Activated naive CD8-positive, alpha-beta T cell treated with anti-CD3 and anti-CD28 coated beads, Interleukin-2, amount 10 ng/mL, durations not matched to agents 7 days and 5 days (primary cell): ENCODE measurements at regions not wholly inside any gene's neighbourhood (a gene's known extent, or its start where the extent isn't known, plus 50 kb on each side); places are given as distances from the start of the nearest gene placed in this dataset.

Experiments
- ATAC-seq: fragments of 150-1000 bp; cut with Tn5 transposase; one replicate; pipeline ENCODE4 v1.10.0; 2021; ENCODE audit warnings: low read depth, moderate library complexity
- POLR2A ChIA-PET: fragments of 350-600 bp; sonication (Branson Sonifier 250); formaldehyde crosslinking; loops from one replicate; lab custom pipeline; 2021; ENCODE audit warnings: antibody characterized with exemption; lab: Charles Lee
- DNase-seq: peaks from one replicate; pipeline ENCODE4 v3.0.0; 2021
- H3K27ac Mint-ChIP-seq: one replicate; pipeline ENCODE4 v1.8.0; 2022; ENCODE audit warnings: mild to moderate bottlenecking, mixed read lengths
- H3K27me3 Mint-ChIP-seq: one replicate; pipeline ENCODE4 v1.8.0; 2022; ENCODE audit warnings: mild to moderate bottlenecking, moderate library complexity, mixed read lengths
- H3K36me3 Mint-ChIP-seq: one replicate; pipeline ENCODE4 v1.8.0; 2021; ENCODE audit warnings: mild to moderate bottlenecking, mixed read lengths
- H3K4me1 Mint-ChIP-seq: one replicate; pipeline ENCODE4 v1.8.0; 2021; ENCODE audit warnings: mixed read lengths
- H3K4me3 Mint-ChIP-seq: one replicate; pipeline ENCODE4 v1.8.0; 2022; ENCODE audit warnings: mild to moderate bottlenecking, moderate library complexity, mixed read lengths
- H3K9me3 Mint-ChIP-seq: one replicate; pipeline ENCODE4 v1.8.0; 2021; ENCODE audit warnings: mixed read lengths

- Mint-ChIP-seq H3K9me3 (peaks cover 4% of the 10 kb centered on the region), H3K4me1 (no peaks in the 10 kb centered on the region), H3K4me3 (no peak overlapping the region), H3K36me3 (no peaks in the 10 kb centered on the region), H3K27me3 (no peaks in the 10 kb centered on the region), H3K27ac (no peak overlapping the region)
- POLR2A ChIA-PET = no interaction called here
- DNase-seq = no peak
- no peak for ATAC-seq
These were observed 346.9 kb downstream of the C16orf95 start for GRCh38 chr16:86970279-86970678.

DNA sequence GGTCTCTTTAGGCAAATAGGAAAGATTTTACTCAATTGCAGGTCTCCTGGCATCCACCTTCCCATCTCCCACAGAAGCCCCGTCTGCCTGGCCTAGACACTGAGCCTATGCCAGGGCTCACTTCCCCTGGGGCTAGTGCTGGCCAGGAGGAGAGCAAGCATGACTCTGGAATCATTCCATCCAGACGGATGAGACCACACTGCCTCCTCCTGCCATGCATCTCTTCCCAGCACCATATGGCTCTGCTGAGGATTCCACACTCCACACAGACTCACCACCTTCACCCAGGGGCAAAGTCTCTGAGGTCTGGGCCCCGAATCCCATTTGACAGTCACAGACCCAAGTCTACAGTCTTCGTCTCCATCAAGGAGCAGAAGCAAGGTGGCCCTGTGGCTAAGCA lies 346.5 kb downstream of the C16orf95 start:
- no peak overlapping the region for H3K27ac Mint-ChIP-seq
- DNase-seq (no peak), ATAC-seq (no peak)
- POLR2A ChIA-PET = no interaction called here
- H3K9me3 Mint-ChIP-seq = peaks cover 4% of the 10 kb centered on the region
- no peaks in the 10 kb centered on the region for H3K4me1 Mint-ChIP-seq
- H3K36me3 Mint-ChIP-seq = no peaks in the 10 kb centered on the region
- H3K4me3 Mint-ChIP-seq = no peak overlapping the region
- no peaks in the 10 kb centered on the region for H3K27me3 Mint-ChIP-seq

DNA sequence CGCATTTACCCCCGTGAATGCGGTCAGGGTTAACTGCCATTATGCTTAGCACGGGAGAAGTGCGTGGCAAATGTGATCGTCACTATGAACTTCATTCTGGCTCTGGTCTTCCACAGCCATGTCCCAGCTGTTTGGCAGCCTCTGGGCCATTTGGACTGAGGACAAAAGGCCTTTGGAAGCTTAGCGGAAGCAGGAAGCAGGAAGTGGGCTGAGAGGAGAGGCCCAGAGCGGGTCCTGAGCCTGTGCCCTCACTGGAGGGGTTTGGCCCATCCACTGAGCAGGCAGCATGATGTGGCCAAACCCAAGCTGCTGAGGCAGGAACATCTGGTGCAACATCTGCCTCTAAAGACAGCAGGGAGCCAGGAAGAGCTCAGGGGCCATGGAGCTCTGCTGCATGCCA lies 345.9 kb downstream of the C16orf95 start:
- DNase-seq (no peak), ATAC-seq (no peak)
- Mint-ChIP-seq H3K36me3 (no peaks in the 10 kb centered on the region), H3K9me3 (peaks cover 4% of the 10 kb centered on the region), H3K27ac (no peak overlapping the region), H3K4me1 (no peaks in the 10 kb centered on the region), H3K27me3 (no peaks in the 10 kb centered on the region), H3K4me3 (no peak overlapping the region)
- POLR2A ChIA-PET = no interaction called here

DNA sequence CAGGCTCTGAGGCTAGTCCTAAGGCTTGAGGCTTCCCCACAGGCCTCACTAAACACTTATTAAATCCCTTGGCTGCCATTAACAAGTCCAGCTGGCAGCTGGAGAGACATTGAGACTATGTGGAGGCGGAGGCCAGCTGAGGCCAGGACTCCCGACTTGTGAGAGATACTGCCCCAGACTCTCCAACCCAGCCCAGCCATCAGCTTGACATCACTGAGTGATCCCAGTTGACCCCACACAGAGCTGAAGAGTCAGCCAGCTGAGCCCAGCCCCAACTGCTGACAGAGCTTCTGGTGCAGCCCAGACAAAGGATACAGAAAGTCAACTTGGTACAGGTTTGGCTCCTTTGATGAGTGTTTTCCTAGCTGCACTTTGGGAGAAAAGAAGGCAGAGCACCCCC lies 343.1 kb downstream of the C16orf95 start:
- DNase-seq (no peak), ATAC-seq (no peak)
- peaks cover 4% of the 10 kb centered on the region for H3K9me3 Mint-ChIP-seq
- POLR2A ChIA-PET = no interaction called here
- H3K27me3 Mint-ChIP-seq = no peaks in the 10 kb centered on the region
- no peak overlapping the region for H3K27ac Mint-ChIP-seq
- H3K4me3 Mint-ChIP-seq = no peak overlapping the region
- no peaks in the 10 kb centered on the region for H3K4me1 Mint-ChIP-seq
- H3K36me3 Mint-ChIP-seq = no peaks in the 10 kb centered on the region

GRCh38 chr16:86975445-86975844 lies 341.7 kb downstream of the C16orf95 start:
- no peaks in the 10 kb centered on the region for H3K4me1 Mint-ChIP-seq
- H3K36me3 Mint-ChIP-seq = no peaks in the 10 kb centered on the region
- no peak for ATAC-seq
- no peaks in the 10 kb centered on the region for H3K27me3 Mint-ChIP-seq
- H3K27ac Mint-ChIP-seq = no peak overlapping the region
- no peak overlapping the region for H3K4me3 Mint-ChIP-seq
- H3K9me3 Mint-ChIP-seq = peaks cover 4% of the 10 kb centered on the region
- POLR2A ChIA-PET = no interaction called here
- no peak for DNase-seq

DNA sequence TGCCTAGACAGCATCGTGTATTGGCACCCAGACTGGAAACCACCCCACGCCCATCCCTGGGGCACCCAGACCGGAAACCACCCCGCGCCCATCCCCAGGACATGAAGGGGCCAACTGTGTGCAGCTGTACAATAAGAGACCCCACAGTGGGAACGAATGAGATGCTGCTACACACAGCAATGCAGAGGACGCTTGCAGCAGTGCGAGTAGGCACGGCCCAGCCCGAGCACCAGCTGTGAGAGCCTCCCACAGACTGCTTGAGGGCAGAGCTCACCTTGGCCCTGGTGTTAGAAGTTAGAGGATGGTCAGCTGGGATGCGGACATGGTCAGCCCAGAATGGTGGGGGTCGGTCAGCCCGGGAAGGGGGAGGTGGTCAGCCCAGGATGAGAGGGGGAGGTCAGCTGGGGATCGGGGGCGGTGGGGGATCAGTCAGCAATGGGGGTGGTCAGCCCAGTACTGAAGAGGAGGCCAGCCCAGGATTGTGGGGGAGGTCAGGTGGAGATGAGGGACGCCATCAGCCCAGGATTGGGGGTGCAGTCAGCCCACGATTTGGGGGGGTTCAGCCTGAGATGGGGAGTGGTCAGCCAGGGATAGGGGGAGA lies 340.0 kb downstream of the C16orf95 start:
- Mint-ChIP-seq H3K4me3 (no peak overlapping the region), H3K9me3 (peaks cover under 1% of the 10 kb centered on the region), H3K27me3 (no peaks in the 10 kb centered on the region), H3K4me1 (no peaks in the 10 kb centered on the region), H3K27ac (no peak overlapping the region), H3K36me3 (no peaks in the 10 kb centered on the region)
- ATAC-seq (no peak), DNase-seq (no peak)
- POLR2A ChIA-PET = no interaction called here

GRCh38 chr16:86978445-86979030 lies 338.7 kb downstream of the C16orf95 start:
- POLR2A ChIA-PET = no interaction called here
- Mint-ChIP-seq H3K27ac (no peak overlapping the region), H3K4me3 (no peak overlapping the region), H3K9me3 (no peaks in the 10 kb centered on the region), H3K27me3 (no peaks in the 10 kb centered on the region), H3K36me3 (no peaks in the 10 kb centered on the region), H3K4me1 (no peaks in the 10 kb centered on the region)
- no peak for DNase-seq
- ATAC-seq = no peak

DNA sequence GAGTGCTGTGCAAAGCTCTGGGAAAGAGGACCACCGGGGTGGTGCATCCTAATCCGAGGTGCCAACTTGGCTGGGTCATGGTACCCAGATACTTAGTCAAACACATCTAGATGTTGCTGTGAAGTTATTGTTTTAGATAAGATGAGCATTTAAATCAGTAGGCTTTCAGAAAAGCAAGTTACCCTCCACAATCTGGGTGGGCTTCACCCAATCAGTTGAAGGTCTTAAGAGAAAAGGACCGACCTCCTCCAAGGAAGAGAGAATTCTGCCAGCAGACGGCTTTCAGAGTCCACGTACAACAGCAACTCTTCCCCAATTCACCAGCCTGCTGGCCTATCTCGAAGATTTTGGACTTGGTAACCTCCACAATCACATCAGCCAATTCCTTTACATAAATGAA lies 338.1 kb downstream of the C16orf95 start:
- DNase-seq = no peak
- Mint-ChIP-seq H3K4me3 (no peak overlapping the region), H3K36me3 (no peaks in the 10 kb centered on the region), H3K27me3 (no peaks in the 10 kb centered on the region), H3K27ac (no peak overlapping the region), H3K4me1 (no peaks in the 10 kb centered on the region), H3K9me3 (no peaks in the 10 kb centered on the region)
- POLR2A ChIA-PET = no interaction called here
- no peak for ATAC-seq

DNA sequence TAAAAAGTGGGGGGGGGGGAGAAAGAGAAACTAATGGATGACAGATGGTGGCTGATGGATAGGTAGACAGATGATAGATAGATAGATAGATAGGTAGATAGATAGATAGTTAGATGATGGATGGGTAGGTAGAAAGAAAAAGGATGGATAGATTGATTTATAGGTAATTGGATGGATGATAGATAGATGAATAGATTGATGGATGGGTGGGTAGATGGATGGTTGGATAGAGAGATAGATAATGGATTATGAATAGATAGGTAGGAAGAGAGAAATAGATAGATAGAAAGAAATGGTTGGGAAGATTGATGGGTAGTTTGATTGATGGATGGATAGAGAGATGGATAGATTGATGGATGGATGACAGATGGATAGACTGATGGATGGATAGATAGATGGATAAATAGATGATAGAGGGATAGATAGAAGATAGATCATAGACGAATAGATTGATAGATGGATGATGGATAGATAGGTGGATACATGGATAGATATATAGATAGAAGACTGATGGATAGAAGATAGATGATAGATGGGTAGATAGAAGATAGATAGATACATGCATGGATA lies 337.1 kb downstream of the C16orf95 start:
- Mint-ChIP-seq H3K4me3 (no peak overlapping the region), H3K27me3 (no peaks in the 10 kb centered on the region), H3K4me1 (no peaks in the 10 kb centered on the region), H3K27ac (no peak overlapping the region), H3K9me3 (no peaks in the 10 kb centered on the region), H3K36me3 (no peaks in the 10 kb centered on the region)
- no peak for ATAC-seq
- DNase-seq = no peak
- POLR2A ChIA-PET = no interaction called here

- no peaks in the 10 kb centered on the region for H3K27me3 Mint-ChIP-seq
- H3K4me3 Mint-ChIP-seq = no peak overlapping the region
- no peaks in the 10 kb centered on the region for H3K36me3 Mint-ChIP-seq
- ATAC-seq (no peak), DNase-seq (no peak)
- H3K27ac Mint-ChIP-seq = no peak overlapping the region
- H3K4me1 Mint-ChIP-seq = no peaks in the 10 kb centered on the region
- no peaks in the 10 kb centered on the region for H3K9me3 Mint-ChIP-seq
- POLR2A ChIA-PET = no interaction called here
These were observed 336.5 kb downstream of the C16orf95 start for GRCh38 chr16:86980644-86981043.

DNA sequence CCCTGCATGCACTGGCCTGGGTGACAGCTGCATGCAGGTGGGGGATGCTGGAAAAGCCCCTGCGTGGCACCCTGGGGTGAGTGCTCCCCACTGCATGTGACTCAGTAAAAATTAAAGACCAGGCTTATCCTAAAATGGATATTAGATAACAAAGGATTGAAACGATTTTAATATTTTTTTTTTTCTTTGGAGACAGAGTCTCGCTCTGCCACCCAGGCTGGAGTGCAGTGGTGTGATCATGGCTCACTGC lies 334.9 kb downstream of the C16orf95 start:
- POLR2A ChIA-PET = no interaction called here
- Mint-ChIP-seq H3K27me3 (no peaks in the 10 kb centered on the region), H3K9me3 (no peaks in the 10 kb centered on the region), H3K4me3 (no peak overlapping the region), H3K27ac (no peak overlapping the region), H3K36me3 (no peaks in the 10 kb centered on the region), H3K4me1 (no peaks in the 10 kb centered on the region)
- no peak for ATAC-seq
- no peak for DNase-seq

- Mint-ChIP-seq H3K4me3 (no peak overlapping the region), H3K27ac (no peak overlapping the region), H3K9me3 (no peaks in the 10 kb centered on the region), H3K27me3 (no peaks in the 10 kb centered on the region), H3K4me1 (no peaks in the 10 kb centered on the region), H3K36me3 (no peaks in the 10 kb centered on the region)
- ATAC-seq = no peak
- no peak for DNase-seq
- POLR2A ChIA-PET = no interaction called here
These were observed 334.3 kb downstream of the C16orf95 start for GRCh38 chr16:86982912-86983311.

DNA sequence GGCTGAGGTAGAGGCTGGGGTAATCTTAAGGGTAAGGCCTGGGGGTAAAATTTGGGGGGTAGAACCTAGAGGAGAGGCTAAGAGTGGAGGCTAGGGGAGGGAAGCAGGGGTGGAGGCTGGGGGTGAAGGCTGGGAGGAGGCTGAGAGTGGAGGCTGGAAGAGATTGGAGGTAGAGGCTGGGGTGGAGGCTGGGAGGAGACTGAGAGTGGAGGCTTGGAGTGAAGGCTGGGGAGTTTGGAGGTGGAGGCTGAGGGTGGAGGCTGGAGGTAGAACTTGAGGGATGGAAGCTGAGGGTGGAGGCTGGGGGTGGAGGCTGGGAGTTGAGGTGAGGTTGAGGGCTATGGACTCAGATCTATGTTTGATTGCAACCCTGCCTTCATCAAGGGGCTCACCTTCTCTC lies 333.6 kb downstream of the C16orf95 start:
- Mint-ChIP-seq H3K27me3 (peaks cover 3% of the 10 kb centered on the region), H3K9me3 (no peaks in the 10 kb centered on the region), H3K27ac (no peak overlapping the region), H3K4me1 (no peaks in the 10 kb centered on the region), H3K4me3 (no peak overlapping the region), H3K36me3 (no peaks in the 10 kb centered on the region)
- ATAC-seq (no peak), DNase-seq (no peak)
- POLR2A ChIA-PET = no interaction called here

DNA sequence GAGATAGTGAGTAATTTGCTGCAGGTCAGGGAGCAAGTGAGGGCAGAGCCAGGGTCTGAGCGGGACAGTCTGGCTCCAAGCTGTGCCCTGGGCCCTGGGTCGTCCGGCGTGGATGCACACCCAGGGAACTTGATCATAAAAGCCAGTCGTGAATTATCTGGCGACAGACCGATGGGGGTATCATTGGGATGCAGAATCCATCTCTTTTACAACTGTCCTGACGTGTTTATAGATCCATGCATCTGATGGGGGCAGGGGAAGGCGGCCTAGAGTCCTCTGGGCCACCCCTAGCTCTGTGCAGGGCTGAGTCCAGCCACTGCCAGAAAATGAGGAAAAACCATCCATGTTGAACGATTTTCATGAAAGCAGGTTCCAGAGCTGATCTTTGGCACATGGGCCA lies 332.8 kb downstream of the C16orf95 start:
- Mint-ChIP-seq H3K4me3 (no peak overlapping the region), H3K4me1 (no peaks in the 10 kb centered on the region), H3K27me3 (peaks cover 3% of the 10 kb centered on the region), H3K36me3 (no peaks in the 10 kb centered on the region), H3K9me3 (no peaks in the 10 kb centered on the region), H3K27ac (no peak overlapping the region)
- no peak for ATAC-seq
- DNase-seq = no peak
- POLR2A ChIA-PET = no interaction called here
